Neural progenitor cell (in vitro differentiated cells): ENCODE measurements at regions not wholly inside any gene's neighbourhood (a gene's known extent, or its start where the extent isn't known, plus 50 kb on each side); places are given as distances from the start of the nearest gene placed in this dataset.

ENCODE experiments used
- DNase-seq: peaks from one replicate; pipeline ENCODE4 v3.0.0-alpha.2; 2016; ENCODE audit warnings: low spot score
- H2AFZ ChIP-seq: fragments of 200-600 bp; sonication (generic); replicated peaks from 2 replicates; pipeline ENCODE4 v1.6.1; 2016; ENCODE audit warnings: antibody characterized with exemption
- H3F3A ChIP-seq: fragments of 200-600 bp; sonication (generic); 2 replicates; pipeline ENCODE4 v1.6.1; 2016; ENCODE audit warnings: antibody characterized with exemption, low read depth
- H3K27ac ChIP-seq: fragments of 200-600 bp; sonication (generic); 2 replicates; pipeline ENCODE4 v1.5.1; 2016; ENCODE audit warnings: mild to moderate bottlenecking
- H3K27me3 ChIP-seq: fragments of 200-600 bp; sonication (generic); 2 replicates; pipeline ENCODE4 v1.6.1; 2016; ENCODE audit warnings: mild to moderate bottlenecking, moderate library complexity
- H3K36me3 ChIP-seq: fragments of 200-600 bp; sonication (generic); 2 replicates; pipeline ENCODE4 v1.5.1; 2016
- H3K4me1 ChIP-seq: fragments of 200-600 bp; sonication (generic); 2 replicates; pipeline ENCODE4 v1.6.1; 2016; ENCODE audit warnings: mixed run types
- H3K4me2 ChIP-seq: fragments of 200-600 bp; sonication (generic); 2 replicates; pipeline ENCODE4 v1.6.1; 2016
- H3K4me3 ChIP-seq: fragments of 200-600 bp; sonication (generic); 2 replicates; pipeline ENCODE4 v1.5.1; 2016
- H3K79me2 ChIP-seq: fragments of 200-600 bp; sonication (generic); 2 replicates; pipeline ENCODE4 v1.6.1; 2016; ENCODE audit warnings: low read depth
- H3K9ac ChIP-seq: fragments of 200-600 bp; sonication (generic); 2 replicates; pipeline ENCODE4 v1.6.1; 2016
- H3K9me3 ChIP-seq: fragments of 200-600 bp; sonication (generic); 2 replicates; pipeline ENCODE4 v1.5.1; 2016; ENCODE audit warnings: low read depth
- H4K20me1 ChIP-seq: fragments of 200-600 bp; sonication (generic); 2 replicates; pipeline ENCODE4 v1.6.1; 2016; ENCODE audit warnings: low read depth
- H3K27ac Mint-ChIP-seq: 3 replicates; pipeline ENCODE4 v1.8.0; 2021; ENCODE audit warnings: mixed read lengths
- H3K27me3 Mint-ChIP-seq: 2 replicates; pipeline ENCODE4 v1.8.0; 2022; ENCODE audit warnings: low read depth, mild to moderate bottlenecking, inconsistent platforms, moderate library complexity, mixed read lengths; ENCODE audit not compliant: insufficient read depth
- H3K36me3 Mint-ChIP-seq: 3 replicates; pipeline ENCODE4 v1.8.0; 2021; ENCODE audit warnings: mixed read lengths
- H3K4me1 Mint-ChIP-seq: 3 replicates; pipeline ENCODE4 v1.8.0; 2021; ENCODE audit warnings: mixed read lengths
- H3K4me3 Mint-ChIP-seq: 3 replicates; pipeline ENCODE4 v1.8.0; 2021; ENCODE audit warnings: mild to moderate bottlenecking, moderate library complexity, mixed read lengths
- H3K9me3 Mint-ChIP-seq: 3 replicates; pipeline ENCODE4 v1.8.0; 2020; ENCODE audit warnings: mixed read lengths
- EZH2 ChIP-seq: fragments of 200-600 bp; sonication (generic); IDR thresholded peaks from 2 replicates; pipeline ENCODE4 v1.6.1; 2017; ENCODE audit warnings: antibody characterized with exemption, mild to moderate bottlenecking, moderate library complexity
- EZH2phosphoT487 ChIP-seq: fragments of 200-600 bp; sonication (generic); IDR thresholded peaks from 2 replicates; pipeline ENCODE4 v1.6.1; 2017; ENCODE audit warnings: antibody characterized with exemption
- TF ChIP-seq, protein P1 (sequence below): fragments of 200-600 bp; sonication (generic); IDR thresholded peaks from 2 replicates; pipeline ENCODE4 v1.5.1; 2017; ENCODE audit warnings: antibody characterized with exemption, mild to moderate bottlenecking

DNA sequence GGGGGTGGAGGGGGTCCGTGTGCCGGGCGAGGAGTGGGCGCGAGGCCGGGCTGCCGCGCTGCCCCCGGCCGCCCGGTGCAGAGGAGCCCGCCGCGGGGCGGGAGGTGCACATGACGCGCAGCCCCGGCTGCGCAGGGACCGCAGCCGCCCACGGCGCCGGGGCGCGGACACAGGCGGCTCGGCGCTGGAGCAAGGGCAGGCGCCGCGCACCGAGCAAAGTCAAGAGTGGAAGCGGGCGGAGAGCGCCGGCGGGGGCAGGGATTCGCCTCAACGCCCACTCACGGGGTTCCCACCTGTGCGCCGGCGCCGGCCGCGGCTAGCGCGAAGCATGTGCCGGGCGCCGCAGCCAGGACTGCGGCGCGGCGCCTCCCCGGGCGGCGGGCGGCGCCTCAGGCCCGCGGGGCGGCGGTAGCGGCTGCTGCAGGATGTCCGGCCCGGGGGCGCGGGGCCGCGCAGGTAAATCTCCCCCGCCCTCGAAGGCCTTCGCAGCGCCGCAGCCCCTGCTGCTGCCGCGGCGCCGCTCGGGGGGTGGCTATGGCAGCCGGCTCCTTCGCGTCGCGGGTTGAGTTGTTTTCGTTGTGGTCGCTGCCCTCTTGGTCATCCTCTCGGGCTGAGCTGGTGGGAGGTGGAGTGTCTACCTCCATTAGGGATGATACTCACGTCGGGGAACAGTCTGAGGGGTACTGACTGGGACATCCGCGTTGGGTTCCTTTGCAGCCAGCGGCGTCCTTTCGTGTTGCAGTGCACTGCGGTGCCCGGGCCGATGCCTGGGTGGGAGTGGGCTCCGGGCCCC lies 216.3 kb upstream of the DTNA start:
- peak; percentile 76 for DNase-seq
- Mint-ChIP-seq H3K4me3 (peak overlapping the region; percentile 87), H3K27ac (no peak overlapping the region), H3K27me3 (peaks cover 12% of the 10 kb centered on the region), H3K36me3 (no peaks in the 10 kb centered on the region), H3K9me3 (no peaks in the 10 kb centered on the region), H3K4me1 (peaks cover 5% of the 10 kb centered on the region)
- TF ChIP-seq EZH2 (no peak), EZH2phosphoT487 (no peak)
- TF ChIP-seq, protein P1, sequence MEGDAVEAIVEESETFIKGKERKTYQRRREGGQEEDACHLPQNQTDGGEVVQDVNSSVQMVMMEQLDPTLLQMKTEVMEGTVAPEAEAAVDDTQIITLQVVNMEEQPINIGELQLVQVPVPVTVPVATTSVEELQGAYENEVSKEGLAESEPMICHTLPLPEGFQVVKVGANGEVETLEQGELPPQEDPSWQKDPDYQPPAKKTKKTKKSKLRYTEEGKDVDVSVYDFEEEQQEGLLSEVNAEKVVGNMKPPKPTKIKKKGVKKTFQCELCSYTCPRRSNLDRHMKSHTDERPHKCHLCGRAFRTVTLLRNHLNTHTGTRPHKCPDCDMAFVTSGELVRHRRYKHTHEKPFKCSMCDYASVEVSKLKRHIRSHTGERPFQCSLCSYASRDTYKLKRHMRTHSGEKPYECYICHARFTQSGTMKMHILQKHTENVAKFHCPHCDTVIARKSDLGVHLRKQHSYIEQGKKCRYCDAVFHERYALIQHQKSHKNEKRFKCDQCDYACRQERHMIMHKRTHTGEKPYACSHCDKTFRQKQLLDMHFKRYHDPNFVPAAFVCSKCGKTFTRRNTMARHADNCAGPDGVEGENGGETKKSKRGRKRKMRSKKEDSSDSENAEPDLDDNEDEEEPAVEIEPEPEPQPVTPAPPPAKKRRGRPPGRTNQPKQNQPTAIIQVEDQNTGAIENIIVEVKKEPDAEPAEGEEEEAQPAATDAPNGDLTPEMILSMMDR, result no peak
- Histone ChIP-seq H2AFZ (peak overlapping the region; percentile 96), H3K4me2 (peak overlapping the region; percentile 83), H3K4me3 (peak overlapping the region; percentile 69), H3F3A (no peaks in the 10 kb centered on the region), H3K27me3 (peaks cover 22% of the 10 kb centered on the region), H3K9ac (no peak overlapping the region), H3K27ac (no peak overlapping the region), H3K4me1 (peaks cover 16% of the 10 kb centered on the region), H3K36me3 (no peaks in the 10 kb centered on the region), H3K79me2 (no peaks in the 10 kb centered on the region), H3K9me3 (no peaks in the 10 kb centered on the region), H4K20me1 (no peaks in the 10 kb centered on the region)

DNA sequence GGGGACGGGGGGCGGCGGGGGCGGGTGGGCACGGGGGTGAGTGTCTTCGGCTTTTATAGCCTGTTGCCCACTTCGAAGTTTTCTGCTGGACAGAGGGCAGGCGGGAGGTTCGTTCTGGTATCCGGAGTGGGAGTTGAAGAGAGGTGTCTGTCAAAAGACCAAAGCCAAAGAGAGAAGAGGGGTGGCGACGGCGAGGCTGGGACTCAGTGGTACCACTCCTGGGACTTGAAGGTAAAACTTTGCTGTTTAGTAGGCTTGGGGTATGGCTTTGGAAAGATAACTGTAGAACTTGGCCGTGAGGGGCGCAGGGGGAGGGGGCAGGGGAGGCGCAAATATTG lies 215.8 kb upstream of the DTNA start:
- peaks cover 4% of the 10 kb centered on the region for H3K4me1 Mint-ChIP-seq
- H3K27me3 Mint-ChIP-seq, result peaks cover 12% of the 10 kb centered on the region
- no peak overlapping the region for H3K27ac Mint-ChIP-seq
- peaks cover 22% of the 10 kb centered on the region for H3K27me3 ChIP-seq
- H3K4me2 ChIP-seq, result peak overlapping the region; percentile 83
- H3K36me3 ChIP-seq, result no peaks in the 10 kb centered on the region
- H3K79me2 ChIP-seq, result no peaks in the 10 kb centered on the region
- TF ChIP-seq EZH2 (no peak), EZH2phosphoT487 (peak; percentile 50)
- H3K9ac ChIP-seq, result no peak overlapping the region
- peak overlapping the region; percentile 96 for H2AFZ ChIP-seq
- H3K4me1 ChIP-seq, result peaks cover 16% of the 10 kb centered on the region
- DNase-seq, result peak; percentile 8
- H3F3A ChIP-seq, result no peaks in the 10 kb centered on the region
- peak overlapping the region; percentile 69 for H3K4me3 ChIP-seq
- no peaks in the 10 kb centered on the region for H4K20me1 ChIP-seq
- H3K9me3 ChIP-seq, result no peaks in the 10 kb centered on the region
- no peaks in the 10 kb centered on the region for H3K9me3 Mint-ChIP-seq
- no peaks in the 10 kb centered on the region for H3K36me3 Mint-ChIP-seq
- peak overlapping the region; percentile 87 for H3K4me3 Mint-ChIP-seq
- H3K27ac ChIP-seq, result no peak overlapping the region

DNA sequence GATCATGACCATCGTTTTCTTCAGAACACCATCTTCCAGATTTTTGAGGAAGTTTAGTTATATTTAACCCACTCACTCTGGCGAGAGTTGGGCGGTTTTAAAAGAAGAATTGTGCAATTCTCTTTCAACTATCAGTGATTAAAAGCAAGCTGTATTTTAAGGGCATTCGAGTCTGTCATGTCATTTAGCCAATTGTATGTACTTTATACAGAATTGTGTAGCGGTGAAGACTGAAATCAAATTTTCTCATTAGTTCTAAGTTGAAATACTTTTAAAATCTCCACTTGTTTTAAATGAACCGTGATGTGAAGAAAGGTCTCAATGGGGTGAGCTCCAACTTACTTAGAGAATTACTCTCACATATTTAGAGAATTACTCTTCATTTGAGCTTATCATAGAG lies 214.6 kb upstream of the DTNA start:
- peaks cover 12% of the 10 kb centered on the region for H3K27me3 Mint-ChIP-seq
- H3K4me2 ChIP-seq, result no peak overlapping the region

More for the DNA sequence above, 214.6 kb upstream of the DTNA start:
- Histone ChIP-seq H3K4me3 (no peak overlapping the region), H3K27me3 (peaks cover 22% of the 10 kb centered on the region), H3K9ac (no peak overlapping the region), H3K79me2 (no peaks in the 10 kb centered on the region), H4K20me1 (no peaks in the 10 kb centered on the region), H3K4me1 (peaks cover 16% of the 10 kb centered on the region), H2AFZ (no peak overlapping the region), H3F3A (no peaks in the 10 kb centered on the region), H3K36me3 (no peaks in the 10 kb centered on the region), H3K27ac (no peak overlapping the region), H3K9me3 (no peaks in the 10 kb centered on the region)
- H3K4me3 Mint-ChIP-seq, result no peak overlapping the region
- no peak overlapping the region for H3K27ac Mint-ChIP-seq
- DNase-seq, result no peak
- H3K9me3 Mint-ChIP-seq, result no peaks in the 10 kb centered on the region
- no peak for TF ChIP-seq EZH2phosphoT487
- TF ChIP-seq, protein P1, result no peak
- no peak for TF ChIP-seq EZH2
- H3K4me1 Mint-ChIP-seq, result peaks cover 3% of the 10 kb centered on the region
- H3K36me3 Mint-ChIP-seq, result no peaks in the 10 kb centered on the region
